Thyroid gland (tissue), 4 donors: ENCODE measurements at regions not wholly inside any gene's neighbourhood (a gene's known extent, or its start where the extent isn't known, plus 50 kb on each side); places are given as distances from the start of the nearest gene placed in this dataset.

ENCODE experiments used
- CTCF ChIP-seq, 6 experiments: fragments of 200-600 bp in 3 of 6; fragments of 450-650 bp in 3 of 6; sonication (generic) in 3 of 6; IDR thresholded peaks; one replicate each; pipeline ENCODE4 v1.5.1; 2016 to 2019; ENCODE audit warnings: antibody characterized with exemption in 6 of 6, mild to moderate bottlenecking in 2 of 6, inconsistent platforms in 1 of 6, moderate library complexity in 1 of 6
- POLR2A ChIP-seq, 2 donors: fragments of 450-650 bp; IDR thresholded peaks; one replicate each; pipeline ENCODE4 v1.6.1; 2017; ENCODE audit warnings: antibody characterized with exemption in 2 of 2, mild to moderate bottlenecking in 2 of 2, moderate library complexity in 1 of 2

DNA sequence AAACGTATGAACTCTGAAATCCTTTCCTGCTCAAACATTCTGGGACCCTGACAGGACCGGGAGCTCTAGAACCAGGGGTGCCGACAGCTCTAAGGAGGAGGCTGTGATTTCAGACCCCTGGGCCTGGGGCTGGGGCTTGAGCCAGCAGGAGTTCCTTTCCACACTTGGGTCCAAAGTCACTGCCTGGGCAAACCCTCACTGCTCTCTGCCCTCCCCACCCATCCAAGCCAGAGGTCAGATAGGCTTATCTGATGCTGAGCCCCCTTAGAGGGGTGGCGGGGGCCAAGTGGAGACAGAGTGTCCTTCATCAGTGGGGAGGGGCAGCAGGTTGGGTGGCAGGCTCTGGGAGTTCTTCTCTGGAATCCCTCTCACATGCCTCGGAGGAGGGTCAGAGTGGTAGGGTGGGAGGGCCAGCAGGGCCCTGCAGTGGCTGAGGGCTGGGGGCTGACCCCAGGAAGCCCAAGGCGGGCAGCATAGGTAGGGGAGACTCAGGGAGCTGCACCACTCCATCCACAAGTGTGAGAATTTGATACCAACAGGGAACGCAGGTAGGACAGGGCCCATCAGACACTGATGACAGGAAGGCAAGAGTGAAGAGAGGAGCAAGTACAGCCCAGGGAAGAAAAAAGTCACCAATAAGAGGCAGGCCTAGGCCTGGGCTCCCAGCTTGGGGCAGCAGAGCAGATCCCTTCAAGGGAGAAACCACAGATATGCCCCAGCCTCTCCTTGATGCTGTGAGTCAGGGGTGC is 121.0 kb downstream of the MRPL14 start:
- TF ChIP-seq CTCF (IDR thresholded peaks at IDR 0.05) (no peak), POLR2A (IDR thresholded peaks at IDR 0.05) (no peak)
